Colonic mucosa (tissue), 4 donors: ENCODE measurements at regions not wholly inside any gene's neighbourhood (a gene's known extent, or its start where the extent isn't known, plus 50 kb on each side); places are given as distances from the start of the nearest gene placed in this dataset.

Source experiments
- DNase-seq: peaks from one replicate; pipeline ENCODE4 v3.0.0-alpha.2; 2020
- H3K27ac ChIP-seq: fragments of 200-600 bp; one replicate; pipeline ENCODE4 v1.8.0; 2021
- H3K27me3 ChIP-seq: fragments of 200-600 bp; one replicate; pipeline ENCODE4 v1.8.0; 2021
- H3K36me3 ChIP-seq: fragments of 200-600 bp; one replicate; pipeline ENCODE4 v1.8.0; 2021
- H3K4me1 ChIP-seq: fragments of 200-600 bp; one replicate; pipeline ENCODE4 v1.8.0; 2021; ENCODE audit warnings: mild to moderate bottlenecking
- H3K4me3 ChIP-seq: fragments of 200-600 bp; one replicate; pipeline ENCODE4 v1.8.0; 2021
- H3K9ac ChIP-seq, 2 donors: one replicate each; pipeline ENCODE4 v1.7.0; 2013; ENCODE audit warnings: control low read depth in 2 of 2, low read depth in 2 of 2, low read length in 2 of 2
- H3K9me3 ChIP-seq: fragments of 200-600 bp; one replicate; pipeline ENCODE4 v1.8.0; 2021
- intact Hi-C: fragments of 100-400 bp; cut with DNase I; formaldehyde crosslinking; loops from one replicate; pipeline ENCODE4 v1.14.1; 2022
- TF ChIP-seq, protein P1 (sequence below): fragments of 200-600 bp; IDR thresholded peaks from one replicate; pipeline ENCODE4 v1.8.0; 2022; ENCODE audit warnings: antibody characterized with exemption, mild to moderate bottlenecking
- donor health status: healthy.
- donor health status: DM: no; HTN: no; CAD: no.
- donor health status: DM: no; HTN: no; CAD: no.

- TF ChIP-seq, protein P1, sequence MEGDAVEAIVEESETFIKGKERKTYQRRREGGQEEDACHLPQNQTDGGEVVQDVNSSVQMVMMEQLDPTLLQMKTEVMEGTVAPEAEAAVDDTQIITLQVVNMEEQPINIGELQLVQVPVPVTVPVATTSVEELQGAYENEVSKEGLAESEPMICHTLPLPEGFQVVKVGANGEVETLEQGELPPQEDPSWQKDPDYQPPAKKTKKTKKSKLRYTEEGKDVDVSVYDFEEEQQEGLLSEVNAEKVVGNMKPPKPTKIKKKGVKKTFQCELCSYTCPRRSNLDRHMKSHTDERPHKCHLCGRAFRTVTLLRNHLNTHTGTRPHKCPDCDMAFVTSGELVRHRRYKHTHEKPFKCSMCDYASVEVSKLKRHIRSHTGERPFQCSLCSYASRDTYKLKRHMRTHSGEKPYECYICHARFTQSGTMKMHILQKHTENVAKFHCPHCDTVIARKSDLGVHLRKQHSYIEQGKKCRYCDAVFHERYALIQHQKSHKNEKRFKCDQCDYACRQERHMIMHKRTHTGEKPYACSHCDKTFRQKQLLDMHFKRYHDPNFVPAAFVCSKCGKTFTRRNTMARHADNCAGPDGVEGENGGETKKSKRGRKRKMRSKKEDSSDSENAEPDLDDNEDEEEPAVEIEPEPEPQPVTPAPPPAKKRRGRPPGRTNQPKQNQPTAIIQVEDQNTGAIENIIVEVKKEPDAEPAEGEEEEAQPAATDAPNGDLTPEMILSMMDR, result no peak
- Histone ChIP-seq H3K9ac (no peak overlapping the region), H3K4me3 (no peak overlapping the region), H3K27me3 (no peaks in the 10 kb centered on the region), H3K36me3 (no peaks in the 10 kb centered on the region), H3K9me3 (no peaks in the 10 kb centered on the region), H3K4me1 (no peaks in the 10 kb centered on the region), H3K27ac (no peak overlapping the region)
- intact Hi-C loops, result no loop called here
- DNase-seq, result no peak
Measured at GRCh38 chr13:107035778-107036177, 467.8 kb upstream of the ARGLU1 start.

- Histone ChIP-seq H3K4me3 (no peak overlapping the region), H3K9ac (no peak overlapping the region), H3K4me1 (no peaks in the 10 kb centered on the region), H3K27me3 (no peaks in the 10 kb centered on the region), H3K9me3 (no peaks in the 10 kb centered on the region), H3K36me3 (no peaks in the 10 kb centered on the region), H3K27ac (no peak overlapping the region)
- TF ChIP-seq, protein P1, result no peak
- intact Hi-C loops, result no loop called here
- no peak for DNase-seq
Measured at GRCh38 chr13:107035186-107035585, 467.2 kb upstream of the ARGLU1 start.

DNA sequence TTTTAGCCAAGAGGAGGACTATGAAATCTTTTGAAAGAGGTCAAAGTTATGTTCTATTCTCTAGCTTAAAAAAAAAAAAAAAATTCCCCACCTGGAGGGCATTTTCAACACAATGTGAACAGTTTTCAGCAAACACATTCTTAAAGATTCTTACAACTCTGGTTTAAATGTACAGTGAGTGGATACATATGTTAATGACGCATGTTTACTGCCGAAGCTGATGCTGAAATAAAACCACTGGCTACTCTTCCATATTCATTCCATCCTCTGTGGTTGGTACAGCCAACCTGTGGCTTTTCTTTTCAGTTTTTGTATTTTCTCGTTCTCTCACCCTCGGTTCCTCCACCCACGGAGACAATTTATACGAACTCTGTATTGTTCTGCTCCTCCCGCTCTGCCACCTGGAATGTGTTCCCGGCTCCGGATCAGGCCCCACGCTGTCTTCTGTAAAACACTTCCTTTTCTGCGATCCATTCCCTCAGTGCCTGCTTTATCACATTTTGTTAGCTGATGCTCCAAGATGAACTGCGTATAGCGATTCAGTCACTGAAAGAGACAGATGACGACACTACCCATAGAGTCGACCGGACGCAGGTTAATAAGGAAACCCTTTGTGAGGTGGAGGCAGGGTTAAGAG is 466.4 kb upstream of the ARGLU1 start:
- no peaks in the 10 kb centered on the region for H3K36me3 ChIP-seq

GRCh38 chr13:107031716-107032115 is 463.8 kb upstream of the ARGLU1 start:
- no peaks in the 10 kb centered on the region for H3K27me3 ChIP-seq

More for the DNA sequence above, 466.4 kb upstream of the ARGLU1 start:
- Histone ChIP-seq H3K27me3 (no peaks in the 10 kb centered on the region), H3K4me3 (no peak overlapping the region), H3K27ac (no peak overlapping the region), H3K9ac (no peak overlapping the region), H3K9me3 (no peaks in the 10 kb centered on the region), H3K4me1 (no peaks in the 10 kb centered on the region)
- DNase-seq, result no peak
- intact Hi-C loops, result no loop called here
- TF ChIP-seq, protein P1, result no peak

GRCh38 chr13:107028751-107029150 is 460.8 kb upstream of the ARGLU1 start:
- Histone ChIP-seq H3K4me1 (no peaks in the 10 kb centered on the region), H3K36me3 (no peaks in the 10 kb centered on the region), H3K9ac (no peak overlapping the region), H3K27ac (no peak overlapping the region), H3K9me3 (no peaks in the 10 kb centered on the region), H3K4me3 (no peak overlapping the region), H3K27me3 (no peaks in the 10 kb centered on the region)
- TF ChIP-seq, protein P1, result no peak
- no peak for DNase-seq
- intact Hi-C loops, result no loop called here

More at GRCh38 chr13:107031716-107032115, 463.8 kb upstream of the ARGLU1 start:
- H3K27ac ChIP-seq, result no peak overlapping the region
- H3K9ac ChIP-seq, result no peak overlapping the region
- H3K4me1 ChIP-seq, result no peaks in the 10 kb centered on the region
- H3K36me3 ChIP-seq, result no peaks in the 10 kb centered on the region
- H3K9me3 ChIP-seq, result no peaks in the 10 kb centered on the region
- TF ChIP-seq, protein P1, result no peak
- intact Hi-C loops, result no loop called here
- DNase-seq, result no peak
- no peak overlapping the region for H3K4me3 ChIP-seq
